Cardiac fibroblast (primary cell): ENCODE measurements at regions not wholly inside any gene's neighbourhood (a gene's known extent, or its start where the extent isn't known, plus 50 kb on each side); places are given as distances from the start of the nearest gene placed in this dataset.

Experiments used
- DNase-seq, 2 donors: peaks; one replicate each; pipeline versions ENCODE4 v3.0.0 to v3.0.0-alpha.2; 2010; ENCODE audit warnings: low read depth in 2 of 2
- H3K4me3 ChIP-seq, 2 donors: replicated peaks in 1 of 2; 1 replicate in 1 of 2; 2 replicates in 1 of 2; pipeline ENCODE4 v1.5.1; 2011; ENCODE audit warnings: low read depth in 2 of 2, low read length in 2 of 2, mild to moderate bottlenecking in 2 of 2, moderate library complexity in 1 of 2
- TF ChIP-seq, protein P1 (sequence below): IDR thresholded peaks from one replicate; pipeline ENCODE4 v1.5.1; 2011; ENCODE audit warnings: low read depth, mild to moderate bottlenecking, low read length, inconsistent platforms

GRCh38 chr1:56360021-56360420 lies 219.3 kb downstream of the PLPP3 start:
- DNase-seq: peak in 1 of 2 donors; percentile 20
- TF ChIP-seq, protein P1, sequence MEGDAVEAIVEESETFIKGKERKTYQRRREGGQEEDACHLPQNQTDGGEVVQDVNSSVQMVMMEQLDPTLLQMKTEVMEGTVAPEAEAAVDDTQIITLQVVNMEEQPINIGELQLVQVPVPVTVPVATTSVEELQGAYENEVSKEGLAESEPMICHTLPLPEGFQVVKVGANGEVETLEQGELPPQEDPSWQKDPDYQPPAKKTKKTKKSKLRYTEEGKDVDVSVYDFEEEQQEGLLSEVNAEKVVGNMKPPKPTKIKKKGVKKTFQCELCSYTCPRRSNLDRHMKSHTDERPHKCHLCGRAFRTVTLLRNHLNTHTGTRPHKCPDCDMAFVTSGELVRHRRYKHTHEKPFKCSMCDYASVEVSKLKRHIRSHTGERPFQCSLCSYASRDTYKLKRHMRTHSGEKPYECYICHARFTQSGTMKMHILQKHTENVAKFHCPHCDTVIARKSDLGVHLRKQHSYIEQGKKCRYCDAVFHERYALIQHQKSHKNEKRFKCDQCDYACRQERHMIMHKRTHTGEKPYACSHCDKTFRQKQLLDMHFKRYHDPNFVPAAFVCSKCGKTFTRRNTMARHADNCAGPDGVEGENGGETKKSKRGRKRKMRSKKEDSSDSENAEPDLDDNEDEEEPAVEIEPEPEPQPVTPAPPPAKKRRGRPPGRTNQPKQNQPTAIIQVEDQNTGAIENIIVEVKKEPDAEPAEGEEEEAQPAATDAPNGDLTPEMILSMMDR: no peak
- no peak overlapping the region for H3K4me3 ChIP-seq

- TF ChIP-seq, protein P1: no peak
- DNase-seq: no peak
- H3K4me3 ChIP-seq: no peak overlapping the region
Measured at GRCh38 chr1:56359056-56359455, 220.3 kb downstream of the PLPP3 start.

- DNase-seq: peak in 1 of 2 donors; percentile 26
- TF ChIP-seq, protein P1: no peak
- no peak overlapping the region for H3K4me3 ChIP-seq
Measured at GRCh38 chr1:56357927-56358690, 221.3 kb downstream of the PLPP3 start.

DNA sequence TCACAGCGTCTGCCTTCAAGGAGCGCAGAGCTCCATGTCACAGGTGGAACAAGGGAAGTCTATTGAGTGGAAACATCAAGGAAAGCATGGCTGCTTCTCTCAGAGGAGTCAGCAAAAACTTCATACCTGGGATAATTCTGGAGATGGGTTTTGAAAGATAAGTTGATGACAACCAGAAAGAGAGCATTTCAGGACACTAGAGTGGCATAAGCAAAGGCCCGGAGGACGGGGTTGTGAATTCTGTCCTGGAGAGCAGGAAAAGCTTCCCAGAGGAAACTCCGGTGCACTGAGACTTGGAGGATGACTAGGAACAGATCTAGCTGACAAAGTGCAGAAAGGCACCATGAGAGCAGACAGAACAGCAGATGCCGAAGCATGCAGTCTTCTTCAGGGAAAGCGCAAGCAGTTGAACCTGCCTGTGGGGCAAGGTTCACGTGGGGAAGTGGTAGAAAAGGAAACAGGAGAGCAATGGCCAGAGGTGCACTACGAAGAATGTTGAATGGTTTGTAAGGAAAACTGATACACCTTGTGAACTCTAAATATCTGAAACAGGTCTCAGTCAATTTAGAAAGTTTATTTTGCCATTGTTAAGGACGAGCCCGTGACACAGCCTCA lies 222.9 kb downstream of the PLPP3 start:
- TF ChIP-seq, protein P1: no peak
- no peak overlapping the region for H3K4me3 ChIP-seq
- no peak for DNase-seq

GRCh38 chr1:56355918-56356317 lies 223.4 kb downstream of the PLPP3 start:
- TF ChIP-seq, protein P1: no peak
- H3K4me3 ChIP-seq: no peak overlapping the region
- DNase-seq: no peak

GRCh38 chr1:56355422-56355821 lies 223.9 kb downstream of the PLPP3 start:
- no peak overlapping the region for H3K4me3 ChIP-seq
- no peak for DNase-seq
- TF ChIP-seq, protein P1: no peak

DNA sequence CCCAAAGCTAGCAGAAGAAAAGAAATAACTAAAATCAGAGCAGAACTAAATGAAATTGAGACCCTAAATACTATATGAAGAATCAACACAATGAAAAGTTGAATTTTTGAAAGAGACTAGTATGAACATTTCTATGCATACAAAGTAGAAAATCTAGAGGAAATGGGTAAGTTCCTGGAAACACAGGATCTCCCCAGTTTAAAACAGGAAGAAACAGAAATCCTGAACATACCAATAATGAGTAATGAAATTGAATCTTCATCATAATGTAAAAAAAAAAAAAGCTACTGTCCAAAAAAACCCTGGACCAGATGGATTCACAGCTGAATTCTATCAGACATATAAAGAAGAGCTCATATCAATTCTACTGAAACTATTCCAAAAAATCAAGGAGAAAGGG lies 233.5 kb downstream of the PLPP3 start:
- DNase-seq: no peak
- TF ChIP-seq, protein P1: no peak

More for the DNA sequence above, 233.5 kb downstream of the PLPP3 start:
- H3K4me3 ChIP-seq: no peak overlapping the region
